GM11168 (cell line): ENCODE measurements at regions not wholly inside any gene's neighbourhood (a gene's known extent, or its start where the extent isn't known, plus 50 kb on each side); places are given as distances from the start of the nearest gene placed in this dataset.

Experiments
- in situ Hi-C: fragments of 300-500 bp; cut with MboI; formaldehyde crosslinking; loops from one replicate; pipeline ENCODE4 v1.12.0; 2022; ENCODE audit warnings: low sequenced_read_pairs; ENCODE audit not compliant: unreplicated experiment

DNA sequence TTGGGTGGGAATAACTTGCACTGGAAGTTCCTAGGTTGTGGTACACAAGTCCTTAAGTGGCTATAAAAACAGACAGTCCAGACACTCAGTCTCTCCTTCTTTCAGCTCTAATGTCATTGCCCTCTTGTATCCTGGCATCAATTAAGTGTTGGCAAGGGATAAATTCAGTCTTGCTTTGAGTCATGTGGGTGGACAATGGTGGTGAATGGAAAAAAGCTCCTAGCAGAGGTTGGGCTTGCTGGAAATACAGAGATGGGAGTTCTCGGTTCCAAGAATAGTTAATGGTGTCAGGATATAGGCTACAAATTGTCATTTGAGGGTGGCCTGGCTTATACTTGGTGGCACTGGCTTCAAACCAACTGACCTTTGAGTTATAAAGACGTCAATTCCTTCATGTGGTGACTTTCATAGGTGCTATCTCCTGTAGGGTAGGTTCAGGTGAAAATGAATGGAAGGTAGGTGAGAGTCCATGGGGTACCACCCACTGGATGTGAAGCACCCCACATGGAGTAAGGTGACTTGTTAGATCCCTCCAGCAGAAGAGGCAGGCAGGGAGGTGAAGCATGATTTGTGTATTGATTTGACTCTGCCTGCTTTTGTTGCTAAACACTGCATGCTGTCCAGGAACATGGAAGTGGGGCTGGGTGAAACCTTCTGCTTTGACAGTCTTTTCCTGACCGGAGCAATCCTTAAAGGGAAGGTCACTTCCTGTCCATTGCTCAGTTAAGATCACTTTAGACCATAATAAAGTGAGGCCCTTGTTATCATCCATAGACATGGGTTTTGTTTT, 102.0 kb downstream of the LACC1 start:
- in situ Hi-C loops: no loop called here

DNA sequence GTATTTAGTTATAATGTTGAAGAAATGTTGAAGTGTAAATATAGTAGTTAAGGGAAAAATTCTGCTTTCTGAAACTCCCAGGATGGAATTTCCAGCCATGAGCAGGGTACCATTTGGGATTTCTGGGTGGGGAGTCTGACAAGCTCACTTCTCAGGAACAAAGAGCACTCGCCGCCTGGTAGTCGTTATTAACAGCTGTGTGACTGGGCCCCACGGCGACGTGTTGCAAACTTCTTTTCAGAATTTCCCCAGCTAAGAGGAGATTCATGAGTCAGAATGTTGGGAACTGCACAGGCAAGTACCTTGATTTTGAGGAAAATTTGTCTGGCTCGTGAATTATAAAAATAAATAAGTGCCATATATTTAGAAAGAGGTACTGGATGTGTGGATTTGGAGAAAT, 103.7 kb downstream of the LACC1 start:
- in situ Hi-C loops: no loop called here

DNA sequence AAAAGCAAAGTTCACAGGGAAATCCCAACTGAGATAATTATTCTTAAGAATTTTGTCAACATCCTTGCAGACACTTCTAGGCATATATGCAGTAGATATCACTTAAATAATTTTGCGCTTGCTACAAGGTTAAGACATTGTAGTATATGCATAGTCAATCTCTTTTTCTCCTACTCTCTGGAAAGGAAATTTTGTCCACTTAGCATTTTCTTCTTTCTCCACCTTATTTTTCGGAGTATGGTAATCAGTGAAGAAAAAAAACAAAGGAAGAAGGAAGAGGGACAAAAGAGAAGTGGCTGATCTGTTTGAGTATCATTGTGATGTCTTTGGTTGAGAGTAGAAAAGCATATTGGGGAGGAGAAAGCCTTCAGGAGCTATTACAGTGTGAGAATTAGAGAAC, 104.6 kb downstream of the LACC1 start:
- in situ Hi-C loops: no loop called here

DNA sequence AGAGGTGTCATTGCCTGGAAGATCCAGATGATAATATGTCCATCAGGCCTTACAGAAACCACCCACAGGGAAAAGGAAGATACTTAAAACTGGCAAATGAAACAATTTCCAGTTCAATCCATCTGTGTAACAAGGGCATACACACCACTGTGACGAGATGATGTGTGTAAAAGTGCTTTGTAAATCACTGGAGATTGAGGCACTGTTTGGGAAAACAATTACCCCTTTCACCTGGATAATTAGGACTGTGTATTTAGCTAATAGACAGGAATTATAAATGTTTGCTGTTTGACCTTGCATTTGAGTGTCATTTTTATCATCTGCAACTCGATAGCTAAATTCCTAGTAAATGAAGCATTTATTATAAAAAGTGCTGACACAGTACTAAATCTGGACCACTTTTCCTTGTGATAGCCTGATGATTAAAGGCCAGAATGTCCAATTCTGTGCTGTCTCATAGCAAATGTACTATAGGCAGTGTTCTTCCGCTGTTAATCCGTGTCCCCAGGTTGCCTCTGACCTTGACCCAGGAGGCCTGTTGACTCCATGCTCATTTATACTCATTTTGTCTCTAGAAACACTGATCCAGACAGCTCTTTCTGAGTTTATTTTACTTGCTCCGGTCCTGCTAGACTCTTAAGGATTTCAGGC, 105.8 kb downstream of the LACC1 start:
- in situ Hi-C loops: no loop called here

DNA sequence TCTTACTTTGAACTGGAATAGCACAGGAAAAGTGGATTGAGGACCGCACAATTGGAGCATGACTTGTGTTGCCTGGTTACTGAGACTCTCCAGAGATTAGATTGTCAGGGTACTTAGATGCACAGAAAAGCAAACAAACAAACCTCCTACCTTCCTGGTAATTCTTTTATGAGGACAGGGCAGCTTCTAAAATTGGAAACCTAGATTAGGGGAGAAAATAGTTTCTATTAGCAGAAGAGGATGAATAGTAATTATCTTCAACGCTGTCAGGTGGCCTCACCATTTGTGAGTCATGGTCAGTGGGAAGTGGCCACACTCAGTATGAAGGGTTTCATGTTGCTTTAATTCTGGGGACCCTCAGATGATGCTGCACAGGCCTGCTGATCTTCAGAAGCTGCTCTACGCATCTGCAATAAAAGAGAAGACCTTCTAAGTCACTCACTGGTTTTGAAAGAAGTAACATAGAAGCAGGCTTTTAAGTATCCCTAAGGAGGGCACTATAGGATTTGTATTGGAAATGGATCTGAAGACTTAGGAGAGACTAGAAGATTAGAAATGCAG, 106.8 kb downstream of the LACC1 start:
- in situ Hi-C loops: no loop called here

DNA sequence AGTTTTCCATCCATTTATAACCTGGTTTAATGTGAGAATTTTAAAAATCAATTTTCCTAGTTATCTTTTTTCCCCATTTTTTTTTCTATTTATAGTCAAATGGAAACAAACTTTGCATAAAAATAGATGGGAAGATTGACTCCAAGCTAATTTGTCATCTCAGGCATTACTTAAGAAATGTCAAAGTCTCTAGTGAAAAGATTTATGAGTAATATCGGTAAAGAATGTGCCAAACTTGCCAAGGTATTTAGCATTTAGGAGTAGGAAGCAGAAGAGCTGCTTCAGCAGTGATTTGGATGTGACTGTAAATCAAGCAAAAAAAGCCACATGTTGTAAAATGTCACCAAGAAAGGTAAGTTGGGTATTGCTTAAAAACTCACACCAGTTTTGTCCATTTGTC, 108.6 kb downstream of the LACC1 start:
- in situ Hi-C loops: no loop called here

DNA sequence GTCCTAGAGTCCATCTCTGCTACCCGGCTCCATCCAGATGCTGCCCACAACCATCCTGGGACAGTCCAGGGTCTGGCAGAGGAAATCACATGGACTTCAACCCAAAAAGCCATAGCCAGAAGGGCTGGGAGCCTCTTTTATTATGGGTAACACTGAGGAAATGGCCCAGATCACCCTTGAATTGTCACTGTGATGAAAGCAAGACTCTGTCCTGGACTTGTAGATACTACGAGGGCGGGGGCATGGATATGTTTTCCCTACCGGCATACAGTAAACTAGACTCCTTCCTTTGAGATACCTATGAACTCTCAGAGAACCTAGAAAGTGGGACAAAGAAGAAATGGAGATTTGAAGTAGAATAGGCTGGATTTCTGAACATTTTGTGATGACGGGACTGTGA, 110.3 kb downstream of the LACC1 start:
- in situ Hi-C loops: no loop called here

DNA sequence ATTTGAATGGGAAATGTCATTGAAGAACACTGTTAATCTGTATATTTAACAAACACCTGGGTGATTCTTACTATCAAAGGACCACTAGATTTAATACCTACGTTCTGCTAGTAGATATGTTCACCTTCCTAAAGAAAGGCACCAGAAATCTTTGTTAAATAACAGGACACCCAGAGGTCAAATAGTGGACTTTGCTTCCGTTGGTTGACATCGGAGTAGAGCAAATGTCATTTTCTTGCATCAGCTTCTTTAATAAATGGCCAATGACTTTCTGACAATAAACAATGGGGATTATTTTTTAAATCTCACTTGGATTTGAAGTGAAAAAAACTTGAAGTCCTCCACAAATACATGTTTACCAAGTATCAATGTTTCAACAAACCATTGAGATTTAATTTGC, 111.1 kb downstream of the LACC1 start:
- in situ Hi-C loops: no loop called here

DNA sequence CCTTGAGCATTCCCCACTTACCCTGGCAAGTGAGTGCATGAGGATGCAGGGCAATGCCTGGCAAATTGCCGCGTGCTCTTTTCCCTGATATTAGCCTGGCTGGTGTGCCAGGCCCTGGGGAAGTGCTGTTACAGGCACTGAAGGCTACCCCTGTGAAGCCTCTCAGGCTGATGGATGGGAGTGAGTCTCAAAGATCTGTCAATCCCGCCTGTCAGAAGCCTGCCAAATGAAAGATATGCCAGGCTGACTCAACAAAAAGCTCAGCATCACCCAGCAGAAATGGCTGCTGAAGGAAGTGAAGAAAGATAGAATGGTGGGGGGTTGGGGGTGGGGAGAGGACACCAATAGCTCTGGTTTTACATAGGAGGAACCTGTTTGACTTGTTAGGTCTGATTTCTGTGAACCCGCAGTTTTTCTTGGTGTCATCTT, 112.1 kb downstream of the LACC1 start:
- in situ Hi-C loops: no loop called here

DNA sequence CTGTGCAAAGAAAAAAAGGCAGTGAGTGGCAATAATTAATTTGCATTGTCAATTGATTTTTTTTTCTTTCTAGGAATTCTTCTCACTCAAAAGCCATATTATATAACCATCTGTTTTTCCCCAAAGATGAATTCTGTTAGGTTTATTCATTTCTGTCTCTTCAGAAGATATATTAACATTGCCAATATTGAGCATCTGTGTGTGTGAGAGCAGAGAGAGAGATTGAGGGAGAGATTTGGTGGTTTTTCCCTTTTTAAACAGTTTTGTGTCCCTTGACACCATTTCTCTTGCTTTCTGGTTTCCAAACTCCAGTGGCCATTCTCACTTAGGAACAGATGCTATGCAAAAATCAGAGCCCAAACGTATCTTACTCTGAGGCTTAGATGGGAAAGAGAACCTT, 112.5 kb downstream of the LACC1 start:
- in situ Hi-C loops: no loop called here

DNA sequence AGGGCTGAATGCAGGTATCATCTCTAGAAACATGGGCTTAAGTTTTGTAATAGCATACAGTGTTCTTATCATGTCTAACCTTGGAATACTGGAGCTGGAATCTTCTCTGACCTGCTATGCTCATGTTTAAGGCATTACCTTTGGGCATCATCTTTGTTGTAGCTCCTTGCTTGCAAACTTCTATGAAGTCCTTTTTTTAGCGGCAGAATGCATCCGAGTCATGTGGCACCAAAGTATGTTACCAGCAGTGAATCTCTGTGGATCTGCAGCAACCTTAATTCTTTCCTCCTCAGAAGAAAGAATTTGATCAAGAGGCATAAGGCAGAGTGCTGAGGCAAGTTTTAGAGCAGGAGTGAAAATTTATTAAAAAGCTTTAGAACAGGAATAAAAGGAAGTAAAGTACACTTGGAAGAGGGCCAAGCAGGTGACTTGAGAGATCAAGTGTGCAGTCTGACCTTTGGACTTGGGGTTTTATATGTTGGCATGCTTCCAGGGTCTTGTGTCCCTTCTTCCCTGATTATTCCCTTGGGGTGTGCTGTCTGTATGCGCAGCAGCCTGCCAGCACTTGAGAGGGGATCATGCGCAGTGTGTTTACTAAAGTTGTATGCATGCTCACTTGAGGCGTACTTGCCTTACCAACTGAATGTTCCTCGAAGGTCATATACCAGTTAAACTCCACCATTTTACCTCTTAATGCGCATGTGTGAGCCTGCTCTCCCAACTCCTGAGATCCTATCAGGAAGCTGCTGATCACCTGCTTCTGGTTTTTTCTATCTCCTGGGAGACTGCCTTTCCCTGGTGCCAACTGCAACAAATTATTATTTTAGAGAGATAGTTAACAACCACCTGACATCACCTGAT, 115.5 kb downstream of the LACC1 start:
- in situ Hi-C loops: no loop called here

DNA sequence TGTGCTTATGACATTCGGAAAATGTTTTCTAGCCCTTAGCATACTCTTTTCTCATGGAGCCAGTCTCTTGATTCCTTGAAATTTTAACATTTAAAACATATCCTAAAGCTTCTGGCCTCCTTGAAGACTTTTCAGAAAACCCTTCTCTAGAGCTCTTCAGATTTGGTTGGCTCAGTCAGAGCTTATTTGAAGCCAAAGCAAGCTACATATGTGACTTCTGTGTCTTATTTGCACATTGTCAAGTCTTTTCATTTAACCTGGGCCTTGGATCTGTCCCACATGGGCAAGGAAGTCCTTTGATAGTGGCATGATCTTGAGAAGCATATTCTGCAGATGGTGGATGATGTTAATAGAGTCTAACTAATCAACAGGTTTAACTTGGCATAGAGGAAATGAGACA, 116.5 kb downstream of the LACC1 start:
- in situ Hi-C loops: no loop called here

DNA sequence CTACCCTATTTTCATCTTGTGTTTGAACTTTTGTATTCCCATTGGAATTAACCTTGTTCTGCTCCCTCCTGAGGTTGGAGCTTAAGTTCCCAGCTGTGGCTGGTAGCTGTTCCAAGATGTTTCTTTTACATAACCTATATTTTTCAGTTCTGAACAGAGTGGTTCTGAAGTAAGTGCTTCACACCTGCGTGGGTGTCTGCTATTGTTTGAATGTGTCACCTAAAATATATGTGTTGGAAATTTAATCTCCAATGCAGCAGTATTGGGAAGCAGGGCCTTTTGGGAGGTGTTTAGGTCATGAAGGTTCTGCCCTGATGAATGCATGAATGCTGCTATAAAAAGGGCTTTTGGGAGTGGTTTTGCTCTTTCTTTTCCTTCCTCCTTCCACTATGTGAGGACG, 123.8 kb downstream of the LACC1 start:
- in situ Hi-C loops: no loop called here

DNA sequence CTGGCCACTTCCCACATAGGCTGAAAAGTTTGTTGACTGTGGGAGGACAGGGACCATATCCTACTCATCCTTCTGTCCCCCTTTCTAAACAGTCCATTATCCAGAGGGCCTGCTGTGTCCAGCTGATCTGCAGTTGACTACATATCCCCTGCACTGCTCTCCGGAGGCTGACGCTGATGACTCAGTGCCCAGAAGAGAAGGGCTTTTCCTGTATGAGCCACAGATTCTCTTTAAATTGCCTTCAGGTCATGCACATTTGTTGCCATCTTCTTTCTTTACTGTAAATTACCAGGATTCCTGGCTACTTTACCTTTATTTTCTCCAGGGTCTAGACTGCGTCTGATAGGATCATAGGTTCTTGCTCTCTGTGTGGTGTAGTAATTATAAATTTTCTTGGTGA, 125.2 kb downstream of the LACC1 start:
- in situ Hi-C loops: no loop called here

DNA sequence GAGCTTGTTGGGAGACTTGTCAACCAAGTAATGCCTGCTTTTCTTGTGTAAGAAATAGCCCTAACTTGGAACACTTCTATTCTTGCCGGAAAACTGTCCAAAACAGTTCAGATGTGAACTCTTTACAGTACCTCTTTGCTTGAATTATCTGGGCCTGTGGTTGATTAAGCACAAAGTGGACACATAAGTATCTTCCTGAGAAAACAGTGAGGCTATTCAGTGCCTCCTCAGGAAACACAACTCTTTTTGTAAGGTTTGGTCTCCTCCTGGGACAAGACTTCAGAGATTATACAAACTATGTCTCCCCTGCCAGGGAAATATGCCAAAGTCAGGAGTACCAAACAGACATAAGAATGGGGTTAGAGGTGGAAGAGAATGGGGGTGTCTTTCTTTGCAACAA, 127.7 kb downstream of the LACC1 start:
- in situ Hi-C loops: no loop called here

DNA sequence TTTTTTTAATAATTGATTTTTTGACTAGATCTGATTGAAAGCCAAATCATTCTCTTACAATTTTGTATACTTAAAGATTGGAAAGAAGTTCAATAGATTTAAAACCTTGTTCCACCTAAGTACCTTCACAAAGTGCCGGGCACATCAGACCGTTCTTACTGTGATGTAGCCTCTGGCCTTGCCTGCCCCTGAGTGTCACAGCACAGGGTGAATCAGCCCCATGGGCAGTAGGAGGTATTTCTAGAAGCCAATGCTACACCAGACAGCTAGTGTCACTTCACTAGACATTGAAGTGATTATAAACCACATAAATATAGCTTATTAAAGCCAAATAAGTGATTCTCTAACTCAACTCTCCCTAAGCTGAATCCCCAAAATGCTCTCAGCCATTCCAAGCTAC, 131.3 kb downstream of the LACC1 start:
- in situ Hi-C loops: no loop called here

DNA sequence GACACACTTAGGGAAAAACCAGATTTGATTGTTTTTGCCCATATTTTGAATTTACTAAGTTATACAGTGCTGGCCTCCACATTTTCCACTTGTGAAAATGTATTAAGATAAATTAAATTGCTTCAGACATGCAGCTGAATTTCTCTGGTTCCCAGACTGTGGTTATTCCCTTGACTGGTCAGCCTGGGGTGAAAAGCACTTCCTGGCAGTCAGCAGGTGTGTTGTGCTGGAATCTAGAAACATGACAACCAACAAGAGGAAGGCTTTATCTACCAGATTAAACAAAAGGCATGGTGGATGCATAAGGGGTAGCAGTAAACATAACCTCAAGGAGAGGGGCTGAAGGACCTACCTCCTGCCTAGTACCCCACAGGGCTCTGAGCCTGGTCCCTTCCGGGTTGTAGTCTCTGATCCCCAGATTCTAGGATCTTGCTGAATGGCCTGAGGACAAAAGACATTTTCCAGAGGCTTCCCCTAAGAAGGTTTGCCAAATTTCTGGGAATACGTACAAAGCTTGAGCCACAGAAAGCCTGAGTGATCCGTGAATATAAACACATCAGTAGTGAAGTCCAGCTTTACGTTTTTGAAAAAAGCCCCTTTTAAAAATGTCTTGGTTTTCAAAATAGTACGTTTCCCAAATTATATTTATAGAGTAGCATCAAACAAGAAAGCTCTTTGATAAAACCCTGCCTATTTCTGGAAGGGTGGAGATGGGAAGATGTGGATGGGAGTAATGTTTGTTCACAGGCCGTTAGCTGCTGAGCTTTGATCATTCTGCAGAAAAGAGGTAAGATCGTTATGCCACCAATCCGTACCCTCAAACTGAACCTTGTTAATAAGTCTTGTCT, 133.4 kb downstream of the LACC1 start:
- in situ Hi-C loops: no loop called here

DNA sequence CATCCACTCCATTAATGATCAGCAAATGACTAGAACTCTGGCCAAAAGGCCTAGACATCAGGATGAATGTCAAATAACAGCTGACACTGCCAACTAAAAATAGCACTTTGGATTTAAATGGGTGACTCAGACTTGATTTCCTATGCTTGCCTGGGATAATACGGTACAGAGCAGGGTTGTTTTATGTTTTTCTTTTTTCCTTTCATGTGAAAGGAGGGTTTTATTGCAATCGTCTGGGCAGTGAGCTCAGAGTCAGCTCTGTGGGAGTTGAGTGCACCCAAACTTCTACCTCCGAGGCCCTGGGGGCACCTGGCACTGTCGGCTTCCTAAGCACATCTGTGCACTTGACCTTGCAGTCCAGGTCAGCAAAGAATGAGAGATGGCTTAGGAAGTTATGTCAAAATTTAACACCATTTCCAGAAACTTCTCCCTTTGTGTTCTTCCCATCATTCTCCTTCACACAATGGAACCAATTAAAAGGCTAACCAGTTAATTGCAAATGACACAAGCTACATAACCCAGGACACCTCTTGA, 134.1 kb downstream of the LACC1 start:
- in situ Hi-C loops: no loop called here

DNA sequence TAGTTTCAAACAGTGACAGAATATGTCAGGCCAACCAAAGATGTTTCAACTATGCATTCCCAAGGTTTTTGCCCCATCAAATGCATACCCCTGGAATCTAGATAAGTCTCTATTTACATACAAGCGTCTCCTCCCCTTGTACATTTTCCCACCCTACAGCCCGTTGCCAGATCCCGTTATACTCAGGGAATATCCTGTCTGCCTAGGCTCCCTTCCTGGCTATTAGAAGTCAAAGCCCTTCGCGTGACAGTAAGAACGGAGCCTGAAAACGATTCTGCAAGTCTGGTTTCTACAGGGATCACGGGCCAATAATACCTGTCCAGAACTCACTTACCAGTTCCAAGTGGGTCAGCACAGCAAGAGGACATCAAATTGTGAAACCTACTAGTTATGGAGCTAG, 134.8 kb downstream of the LACC1 start:
- in situ Hi-C loops: no loop called here

DNA sequence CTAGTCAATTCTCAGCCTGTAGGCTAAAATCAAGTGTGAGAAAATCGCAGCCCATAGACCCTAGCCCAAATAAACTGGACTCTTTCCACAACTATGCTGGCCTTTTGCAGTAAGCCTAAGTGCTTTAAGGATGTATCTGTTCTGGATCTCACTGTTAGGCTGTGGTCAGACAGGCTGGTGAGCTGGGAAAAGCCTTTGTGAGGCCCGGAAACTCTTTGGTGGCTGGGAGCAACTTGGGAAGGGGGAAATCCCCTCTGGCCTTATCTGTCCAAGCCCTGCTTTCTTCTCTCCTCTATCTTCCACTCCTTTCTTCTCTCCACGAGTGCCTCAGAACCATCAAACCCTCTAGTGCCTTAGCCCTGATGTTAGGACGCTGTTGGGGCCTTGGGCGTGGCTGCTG, 135.4 kb downstream of the LACC1 start:
- in situ Hi-C loops: no loop called here
